ENCODE measurements at regions not wholly inside any gene's neighbourhood (a gene's known extent, or its start where the extent isn't known, plus 50 kb on each side); places are given as distances from the start of the nearest gene placed in this dataset.

- TF ChIP-seq POLR2A (IDR thresholded peaks at IDR 0.05; ENCODE audit: low read depth, low read length) (no peak), EZH2 (IDR thresholded peaks at IDR 0.05; ENCODE audit: borderline replicate concordance, low read depth, low read length, severe bottlenecking) (no peak), POLR2AphosphoS5 (IDR thresholded peaks at IDR 0.05; ENCODE audit: insufficient read depth, low read depth, low read length) (no peak)
- TF ChIP-seq, protein P1, sequence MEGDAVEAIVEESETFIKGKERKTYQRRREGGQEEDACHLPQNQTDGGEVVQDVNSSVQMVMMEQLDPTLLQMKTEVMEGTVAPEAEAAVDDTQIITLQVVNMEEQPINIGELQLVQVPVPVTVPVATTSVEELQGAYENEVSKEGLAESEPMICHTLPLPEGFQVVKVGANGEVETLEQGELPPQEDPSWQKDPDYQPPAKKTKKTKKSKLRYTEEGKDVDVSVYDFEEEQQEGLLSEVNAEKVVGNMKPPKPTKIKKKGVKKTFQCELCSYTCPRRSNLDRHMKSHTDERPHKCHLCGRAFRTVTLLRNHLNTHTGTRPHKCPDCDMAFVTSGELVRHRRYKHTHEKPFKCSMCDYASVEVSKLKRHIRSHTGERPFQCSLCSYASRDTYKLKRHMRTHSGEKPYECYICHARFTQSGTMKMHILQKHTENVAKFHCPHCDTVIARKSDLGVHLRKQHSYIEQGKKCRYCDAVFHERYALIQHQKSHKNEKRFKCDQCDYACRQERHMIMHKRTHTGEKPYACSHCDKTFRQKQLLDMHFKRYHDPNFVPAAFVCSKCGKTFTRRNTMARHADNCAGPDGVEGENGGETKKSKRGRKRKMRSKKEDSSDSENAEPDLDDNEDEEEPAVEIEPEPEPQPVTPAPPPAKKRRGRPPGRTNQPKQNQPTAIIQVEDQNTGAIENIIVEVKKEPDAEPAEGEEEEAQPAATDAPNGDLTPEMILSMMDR (IDR thresholded peaks at IDR 0.05; ENCODE audit: extremely low read depth in 1 of 2, insufficient read depth in 1 of 2, low read depth in 1 of 2, low read length in 2 of 2) = no peak
These were observed 441.3 kb upstream of the ARRDC3 start for GRCh38 chr5:91824406-91824805.

Data from endothelial cell of umbilical vein (primary cell).